B cell (primary cell): ENCODE measurements at regions not wholly inside any gene's neighbourhood (a gene's known extent, or its start where the extent isn't known, plus 50 kb on each side); places are given as distances from the start of the nearest gene placed in this dataset.

ENCODE experiments used
- ATAC-seq: fragments of 200-7000 bp; cut with Tn5 transposase; one replicate; pipeline ENCODE4 v1.10.0; 2021; ENCODE audit warnings: low read depth, mild to moderate bottlenecking, moderate number of reproducible peaks, moderate library complexity
- CTCF ChIA-PET: fragments of 350-600 bp; sonication (Branson Sonifier 250); formaldehyde crosslinking; loops from one replicate; lab custom pipeline; 2021; ENCODE audit warnings: antibody characterized with exemption, inconsistent platforms; lab: Charles Lee
- POLR2A ChIA-PET: fragments of 350-600 bp; sonication (Branson Sonifier 250); formaldehyde crosslinking; loops from one replicate; lab custom pipeline; 2021; ENCODE audit warnings: antibody characterized with exemption; lab: Charles Lee
- DNase-seq: peaks from one replicate; pipeline ENCODE4 v3.0.0; 2013
- H2AFZ ChIP-seq: 2 replicates; pipeline ENCODE4 v1.6.1; 2012; ENCODE audit warnings: mild to moderate bottlenecking, low read depth, low read length; ENCODE audit not compliant: insufficient read depth, poor library complexity, severe bottlenecking
- H3K27ac ChIP-seq, 2 donors: 1 replicate in 1 of 2; 2 replicates in 1 of 2; pipeline ENCODE4 v1.5.1; 2012 to 2013; ENCODE audit warnings: low read length in 2 of 2, mild to moderate bottlenecking in 2 of 2, moderate library complexity in 1 of 2
- H3K27me3 ChIP-seq, 4 experiments: fragments of 200-600 bp in 1 of 4; sonication (generic) in 1 of 4; replicated peaks in 1 of 4; 1 replicate in 2 of 4; 2 replicates in 2 of 4; pipeline versions ENCODE4 v1.6.1 to v1.7.0; 2013 to 2016; ENCODE audit warnings: low read length in 3 of 4, mild to moderate bottlenecking in 2 of 4, mixed read lengths in 1 of 4, moderate library complexity in 1 of 4; ENCODE audit not compliant: insufficient read depth in 4 of 4, control insufficient read depth in 3 of 4; ENCODE audit errors: control extremely low read depth in 1 of 4
- H3K36me3 ChIP-seq, 2 experiments: replicated peaks in 1 of 2; 1 replicate in 1 of 2; 2 replicates in 1 of 2; pipeline versions ENCODE4 v1.6.1 to v1.7.1; 2013; ENCODE audit warnings: low read length in 1 of 2; ENCODE audit not compliant: insufficient read depth in 2 of 2, control insufficient read depth in 1 of 2; ENCODE audit errors: control extremely low read depth in 1 of 2, extremely low read depth in 1 of 2
- H3K4me1 ChIP-seq, 2 donors: fragments of 200-600 bp in 1 of 2; sonication (generic) in 1 of 2; 1 replicate in 1 of 2; 2 replicates in 1 of 2; pipeline versions ENCODE4 v1.5.1 to v1.6.1; 2013 to 2017; ENCODE audit warnings: low read length in 2 of 2; ENCODE audit not compliant: control insufficient read depth in 2 of 2, insufficient read depth in 2 of 2
- H3K4me2 ChIP-seq: replicated peaks from 2 replicates; pipeline ENCODE3; 2012; ENCODE audit warnings: mild to moderate bottlenecking, low read depth, low read length; ENCODE audit not compliant: poor library complexity, severe bottlenecking
- H3K4me3 ChIP-seq, 5 experiments: fragments of 200-600 bp in 1 of 5; sonication (generic) in 1 of 5; 1 replicate in 3 of 5; 2 replicates in 2 of 5; pipeline versions ENCODE4 v1.5.1 to v1.7.0; 2011 to 2016; ENCODE audit warnings: low read length in 4 of 5, mild to moderate bottlenecking in 4 of 5, low read depth in 2 of 5, control low read depth in 1 of 5, moderate library complexity in 1 of 5; ENCODE audit not compliant: insufficient read depth in 1 of 5; ENCODE audit errors: control extremely low read depth in 1 of 5, extremely low read depth in 1 of 5
- H3K79me2 ChIP-seq: fragments of 200-600 bp; sonication (generic); one replicate; pipeline ENCODE4 v1.6.0; 2016; ENCODE audit warnings: low read length; ENCODE audit not compliant: control insufficient read depth, insufficient read depth
- H3K9ac ChIP-seq: fragments of 200-600 bp; sonication (generic); 2 replicates; pipeline ENCODE4 v1.6.1; 2017; ENCODE audit warnings: mild to moderate bottlenecking, low read length, moderate library complexity
- H3K9me3 ChIP-seq, 3 donors: one replicate each; pipeline versions ENCODE4 v1.6.1 to v1.7.1; 2013; ENCODE audit warnings: low read length in 2 of 3; ENCODE audit not compliant: control insufficient read depth in 2 of 3, insufficient read depth in 1 of 3; ENCODE audit errors: control extremely low read depth in 1 of 3
- H4K20me1 ChIP-seq: 2 replicates; pipeline ENCODE4 v1.6.0; 2012; ENCODE audit warnings: mild to moderate bottlenecking, low read length; ENCODE audit not compliant: insufficient read depth, control insufficient read depth, poor library complexity, severe bottlenecking
- H3K27ac Mint-ChIP-seq: one replicate; pipeline ENCODE4 v1.8.0; 2021; ENCODE audit warnings: mixed read lengths
- H3K27me3 Mint-ChIP-seq: one replicate; pipeline ENCODE4 v1.8.0; 2021; ENCODE audit warnings: mixed read lengths
- H3K4me1 Mint-ChIP-seq: one replicate; pipeline ENCODE4 v1.8.0; 2021; ENCODE audit warnings: mixed read lengths
- H3K4me3 Mint-ChIP-seq: one replicate; pipeline ENCODE4 v1.8.0; 2021; ENCODE audit warnings: mixed read lengths
- H3K9me3 Mint-ChIP-seq: one replicate; pipeline ENCODE4 v1.8.0; 2022; ENCODE audit warnings: mixed read lengths; ENCODE audit not compliant: insufficient read depth
- EZH2 ChIP-seq: IDR thresholded peaks from 2 replicates; pipeline ENCODE4 v1.6.1; 2012; ENCODE audit warnings: borderline replicate concordance, low read depth, mild to moderate bottlenecking, moderate library complexity, low read length; ENCODE audit not compliant: insufficient read depth, poor library complexity, severe bottlenecking
- WGBS: methylation state at CpG from one replicate; pipeline ENCODE4 v1.1.5; 2013; ENCODE audit warnings: missing lambda C conversion rate; ENCODE audit not compliant: insufficient coverage; 5-methylcytosine and 5-hydroxymethylcytosine counted together
- intact Hi-C: fragments of 100-400 bp; cut with micrococcal nuclease; formaldehyde crosslinking; loops from one replicate; pipeline ENCODE4 v1.10.0; 2022
- TF ChIP-seq, protein P1 (sequence below): fragments of 200-600 bp; IDR thresholded peaks from one replicate; pipeline ENCODE4 v1.8.0; 2022; ENCODE audit warnings: antibody characterized with exemption, mild to moderate bottlenecking

DNA sequence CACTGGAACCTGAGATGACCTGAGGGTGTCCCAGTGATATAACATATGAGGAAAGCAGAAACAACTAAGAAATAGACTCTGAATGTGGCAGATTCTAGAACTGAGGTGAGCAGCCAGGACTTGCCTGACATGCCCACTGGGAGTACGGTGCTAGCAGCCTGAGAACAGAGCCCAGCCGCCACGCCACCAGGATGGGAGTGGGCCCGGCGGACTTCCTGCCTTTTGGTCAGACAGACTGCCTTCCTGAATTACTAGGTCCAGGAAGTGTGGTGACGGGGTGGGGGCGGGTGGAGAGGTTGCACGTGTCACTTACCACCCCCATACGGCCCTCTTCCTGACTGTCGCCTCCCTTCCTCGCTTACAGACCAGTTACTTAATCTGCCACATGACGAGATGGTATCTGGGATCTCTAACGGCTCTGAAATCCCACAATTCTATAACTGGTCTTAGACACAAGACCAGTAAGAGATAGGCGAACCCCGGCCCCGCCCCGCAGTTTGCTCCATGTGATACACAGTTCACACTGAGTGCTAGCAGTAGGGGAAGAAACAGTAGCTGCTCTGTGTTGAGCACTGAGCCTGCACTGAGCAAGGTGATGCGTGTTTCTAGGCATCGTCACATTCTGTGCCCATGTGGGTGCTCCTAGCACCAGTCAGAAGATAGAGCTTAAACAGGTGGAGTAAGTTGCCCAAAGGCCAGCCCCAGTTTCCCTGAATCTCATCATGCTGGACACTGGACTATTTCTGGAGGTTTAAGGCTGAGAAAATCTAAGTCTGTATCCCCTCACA lies 95.7 kb downstream of the CPN2 start:
- intact Hi-C loops = no loop called here
- H3K4me1 Mint-ChIP-seq = peaks cover 17% of the 10 kb centered on the region

More for the DNA sequence above, 95.7 kb downstream of the CPN2 start:
- peak; percentile 75 for ATAC-seq
- Histone ChIP-seq H3K4me1 (peaks cover 10 to 13% of the 10 kb centered on the region in 2 donors), H3K27me3 (peaks cover 0 to 18% (median 4%) of the 10 kb centered on the region in 4 experiments), H3K4me2 (peak overlapping the region; percentile 88), H3K9ac (peak overlapping the region; percentile 60), H4K20me1 (no peaks in the 10 kb centered on the region), H3K36me3 (no peaks in the 10 kb centered on the region), H2AFZ (peak overlapping the region; percentile 73), H3K9me3 (peaks cover 1 to 3% (median 3%) of the 10 kb centered on the region in 3 donors), H3K4me3 (peak overlapping the region in 4 of 5 experiments; percentile 12 to 59 (median 44)), H3K27ac (peak overlapping the region in 1 of 2 donors; percentile 41), H3K79me2 (no peaks in the 10 kb centered on the region)
- DNase-seq = peak; percentile 61
- CTCF ChIA-PET = interaction anchor here (1.0 kb wide), 1 partner anchor 59 kb away, joined by 3 read pairs; no protein-coding TSS in a partner anchor
- Mint-ChIP-seq H3K4me3 (peak overlapping the region; percentile 87), H3K27me3 (peaks cover 8% of the 10 kb centered on the region), H3K9me3 (no peaks in the 10 kb centered on the region), H3K27ac (peak overlapping the region; percentile 74)
- TF ChIP-seq, protein P1, sequence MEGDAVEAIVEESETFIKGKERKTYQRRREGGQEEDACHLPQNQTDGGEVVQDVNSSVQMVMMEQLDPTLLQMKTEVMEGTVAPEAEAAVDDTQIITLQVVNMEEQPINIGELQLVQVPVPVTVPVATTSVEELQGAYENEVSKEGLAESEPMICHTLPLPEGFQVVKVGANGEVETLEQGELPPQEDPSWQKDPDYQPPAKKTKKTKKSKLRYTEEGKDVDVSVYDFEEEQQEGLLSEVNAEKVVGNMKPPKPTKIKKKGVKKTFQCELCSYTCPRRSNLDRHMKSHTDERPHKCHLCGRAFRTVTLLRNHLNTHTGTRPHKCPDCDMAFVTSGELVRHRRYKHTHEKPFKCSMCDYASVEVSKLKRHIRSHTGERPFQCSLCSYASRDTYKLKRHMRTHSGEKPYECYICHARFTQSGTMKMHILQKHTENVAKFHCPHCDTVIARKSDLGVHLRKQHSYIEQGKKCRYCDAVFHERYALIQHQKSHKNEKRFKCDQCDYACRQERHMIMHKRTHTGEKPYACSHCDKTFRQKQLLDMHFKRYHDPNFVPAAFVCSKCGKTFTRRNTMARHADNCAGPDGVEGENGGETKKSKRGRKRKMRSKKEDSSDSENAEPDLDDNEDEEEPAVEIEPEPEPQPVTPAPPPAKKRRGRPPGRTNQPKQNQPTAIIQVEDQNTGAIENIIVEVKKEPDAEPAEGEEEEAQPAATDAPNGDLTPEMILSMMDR = no peak
- no peak for TF ChIP-seq EZH2
- WGBS = 3% methylated on average over 11 of the region's 19 CpGs
- POLR2A ChIA-PET = interaction anchor here (0.6 kb wide), 1 partner anchor 48 kb away, joined by 3 read pairs; no protein-coding TSS in a partner anchor
